ENCODE measurements at regions not wholly inside any gene's neighbourhood (a gene's known extent, or its start where the extent isn't known, plus 50 kb on each side); places are given as distances from the start of the nearest gene placed in this dataset.

DNA sequence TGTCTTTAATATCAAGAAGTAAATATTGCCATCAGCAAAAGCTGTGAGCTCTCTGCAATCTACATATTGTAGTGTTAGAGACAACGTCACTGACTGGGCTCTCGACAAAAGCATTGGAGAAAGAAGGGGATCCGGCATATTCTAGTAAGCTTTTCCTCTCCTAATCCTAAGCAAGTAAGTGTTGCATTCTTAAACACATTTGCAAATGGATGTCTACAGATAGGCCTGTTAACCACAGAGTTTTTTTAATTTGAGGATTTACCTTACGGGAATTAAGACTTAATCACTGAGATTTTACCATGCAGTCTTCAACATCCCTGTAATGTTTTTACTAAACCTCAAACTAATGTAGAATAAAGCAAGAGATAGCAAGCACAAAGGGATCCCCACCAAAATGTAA, 426.5 kb upstream of the CAMK1G start:
- TF ChIP-seq, protein P1, sequence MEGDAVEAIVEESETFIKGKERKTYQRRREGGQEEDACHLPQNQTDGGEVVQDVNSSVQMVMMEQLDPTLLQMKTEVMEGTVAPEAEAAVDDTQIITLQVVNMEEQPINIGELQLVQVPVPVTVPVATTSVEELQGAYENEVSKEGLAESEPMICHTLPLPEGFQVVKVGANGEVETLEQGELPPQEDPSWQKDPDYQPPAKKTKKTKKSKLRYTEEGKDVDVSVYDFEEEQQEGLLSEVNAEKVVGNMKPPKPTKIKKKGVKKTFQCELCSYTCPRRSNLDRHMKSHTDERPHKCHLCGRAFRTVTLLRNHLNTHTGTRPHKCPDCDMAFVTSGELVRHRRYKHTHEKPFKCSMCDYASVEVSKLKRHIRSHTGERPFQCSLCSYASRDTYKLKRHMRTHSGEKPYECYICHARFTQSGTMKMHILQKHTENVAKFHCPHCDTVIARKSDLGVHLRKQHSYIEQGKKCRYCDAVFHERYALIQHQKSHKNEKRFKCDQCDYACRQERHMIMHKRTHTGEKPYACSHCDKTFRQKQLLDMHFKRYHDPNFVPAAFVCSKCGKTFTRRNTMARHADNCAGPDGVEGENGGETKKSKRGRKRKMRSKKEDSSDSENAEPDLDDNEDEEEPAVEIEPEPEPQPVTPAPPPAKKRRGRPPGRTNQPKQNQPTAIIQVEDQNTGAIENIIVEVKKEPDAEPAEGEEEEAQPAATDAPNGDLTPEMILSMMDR (IDR thresholded peaks at IDR 0.05; ENCODE audit: low read length), result no peak
- TF ChIP-seq EZH2 (optimal IDR thresholded peaks at IDR 0.05; ENCODE audit: low read depth, low read length) (no peak), EZH2phosphoT487 (IDR thresholded peaks at IDR 0.05; ENCODE audit: low read length) (no peak)

All from MM.1S (cell line).